Dermis microvascular lymphatic vessel endothelial cell (primary cell): ENCODE measurements at regions not wholly inside any gene's neighbourhood (a gene's known extent, or its start where the extent isn't known, plus 50 kb on each side); places are given as distances from the start of the nearest gene placed in this dataset.
"Not testable (repeated sequence)": the region's sequence is repeated elsewhere in the genome, so short reads cannot be mapped to it uniquely, and the experiment has no call there.

Experiments
- DNase-seq, 2 donors: peaks; one replicate each; pipeline versions ENCODE4 v3.0.0 to v3.0.0-alpha.2; 2010; ENCODE audit warnings: low read depth in 2 of 2

DNA sequence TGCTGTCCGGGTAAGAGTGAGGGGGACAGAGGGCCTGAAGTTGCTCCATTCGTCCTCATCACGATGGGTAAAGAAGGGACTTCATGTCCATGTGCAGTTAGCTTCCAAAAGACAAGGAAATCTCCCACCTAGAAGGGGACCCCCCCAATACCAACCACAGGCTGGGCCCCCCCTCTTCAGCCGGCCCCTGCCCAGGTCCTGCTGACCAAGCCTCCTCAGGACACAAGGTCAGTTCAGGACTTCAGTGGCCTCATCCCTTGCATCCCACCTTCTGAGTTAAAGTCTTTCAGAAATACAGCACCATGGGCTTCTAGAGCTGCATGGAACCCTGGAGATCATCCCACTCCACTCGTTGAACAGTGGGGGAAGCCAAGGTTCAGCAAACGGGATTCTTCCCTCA, 115.4 kb upstream of the ERG start:
- DNase-seq = no peak

- DNase-seq = no peak
Measured at GRCh38 chr21:38614558-38614957, 116.3 kb upstream of the ERG start.

- no peak for DNase-seq
Measured at GRCh38 chr21:38619480-38619879, 121.2 kb upstream of the ERG start.

DNA sequence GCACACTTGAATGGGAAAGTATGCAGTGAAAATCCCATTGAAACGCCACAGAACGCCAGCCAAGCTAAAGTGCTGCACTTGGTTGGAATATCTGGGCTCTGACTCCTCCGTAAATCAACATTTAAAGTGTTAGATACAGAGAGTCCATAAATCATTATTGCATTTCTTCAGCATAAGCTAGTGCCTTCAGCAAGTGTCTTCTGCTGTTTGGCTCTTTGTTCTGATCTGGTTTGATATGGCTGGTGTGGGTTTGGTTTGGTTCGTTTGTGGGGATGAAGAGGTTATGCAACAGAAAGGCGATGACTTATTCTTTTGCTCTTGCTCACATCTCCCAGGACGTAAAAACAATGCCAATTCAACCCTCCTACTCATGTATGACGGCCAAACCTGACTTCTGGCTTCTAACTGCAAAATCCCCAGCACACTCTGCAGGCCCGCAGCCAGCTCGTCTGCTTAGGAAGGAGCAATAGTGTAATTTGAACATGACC, 121.8 kb upstream of the ERG start:
- no peak for DNase-seq

- no peak for DNase-seq
Measured at GRCh38 chr21:38621132-38621531, 122.9 kb upstream of the ERG start.

DNA sequence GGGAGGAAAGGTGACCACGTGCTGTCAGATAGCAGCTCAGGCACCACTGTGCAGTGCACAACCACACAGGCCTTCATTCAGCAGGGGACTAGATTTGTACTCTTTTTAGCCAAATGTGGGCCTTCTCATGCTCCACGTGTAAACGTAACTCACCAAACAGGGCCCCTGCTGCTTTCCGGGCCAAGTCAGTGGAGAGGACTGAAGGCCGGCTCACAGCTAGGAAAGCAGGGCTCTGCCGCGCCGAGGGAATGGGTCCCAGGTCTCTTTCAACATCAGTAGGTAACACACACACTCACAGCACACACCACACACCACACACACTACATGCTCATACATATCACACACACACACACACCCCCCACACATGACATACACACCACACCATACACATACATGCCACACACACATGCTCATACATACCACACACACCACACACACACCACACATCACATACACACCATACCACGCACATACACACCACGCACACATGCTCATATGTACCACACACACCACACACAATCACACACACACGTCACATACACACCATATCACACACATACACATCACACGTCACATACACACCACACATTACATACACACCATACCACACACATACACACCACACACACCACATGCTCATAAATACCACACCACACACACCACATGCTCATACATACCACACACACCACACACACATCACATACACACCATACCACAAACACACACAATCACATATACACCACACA, 124.0 kb upstream of the ERG start:
- no peak for DNase-seq

GRCh38 chr21:38622827-38623209, 124.5 kb upstream of the ERG start:
- DNase-seq = no peak

DNA sequence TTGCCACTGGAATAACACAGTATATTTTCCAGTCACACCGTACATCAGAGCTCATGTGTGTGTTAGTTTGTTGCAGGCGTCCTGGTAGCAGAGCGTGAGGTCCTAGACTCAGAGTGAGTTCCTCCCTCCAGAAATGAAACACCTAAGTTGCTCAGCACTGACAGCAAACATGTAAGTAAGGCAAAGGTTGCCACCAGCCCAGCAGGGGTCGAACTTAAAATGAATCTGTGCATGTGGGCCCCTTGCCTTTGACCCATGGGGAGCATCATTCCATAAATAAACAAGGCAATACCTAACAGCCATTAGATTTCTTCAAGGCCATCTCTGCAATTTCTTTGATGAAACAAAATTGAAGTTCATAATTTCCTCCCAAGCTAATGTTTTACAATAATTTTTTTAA, 125.3 kb upstream of the ERG start:
- DNase-seq = no peak

- no peak for DNase-seq
Measured at GRCh38 chr21:38625000-38625399, 126.7 kb upstream of the ERG start.

DNA sequence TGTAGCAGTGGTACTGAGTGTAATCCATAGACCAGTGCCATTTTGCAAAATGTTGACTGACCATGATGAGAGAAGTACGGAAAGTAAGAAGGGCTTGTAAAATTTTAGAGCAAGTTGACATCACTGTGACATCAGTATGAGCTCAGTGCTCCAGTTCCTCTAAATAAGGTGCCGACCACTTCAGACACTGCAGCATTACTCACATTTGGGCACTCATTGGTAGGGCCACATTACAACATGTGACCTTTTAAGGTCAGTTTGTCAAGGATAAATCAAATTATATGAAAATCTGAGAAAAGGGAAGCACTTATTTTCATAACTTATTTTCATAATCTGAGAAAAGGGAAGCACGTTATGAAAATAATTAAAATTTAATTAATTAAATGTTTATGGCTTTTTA, 128.0 kb upstream of the ERG start:
- no peak for DNase-seq

DNA sequence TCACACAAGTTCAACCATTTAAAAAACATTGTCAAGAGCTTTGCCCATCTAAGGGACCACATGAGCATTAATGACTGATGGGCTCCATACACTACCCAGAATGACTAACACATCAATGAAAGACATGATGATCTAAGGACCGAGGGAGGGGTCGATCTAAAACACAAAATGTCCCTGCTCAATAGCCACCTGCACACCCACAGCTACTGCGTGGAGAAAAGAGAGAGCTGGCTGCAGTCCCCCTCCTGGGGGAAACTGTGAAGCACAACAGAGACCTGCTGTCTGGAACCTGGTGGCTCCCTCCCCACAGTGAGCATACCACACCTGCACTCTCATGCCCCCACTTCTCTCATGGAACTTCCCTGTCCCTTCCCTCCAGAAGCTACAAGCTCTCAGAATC, 130.1 kb upstream of the ERG start:
- no peak for DNase-seq

DNA sequence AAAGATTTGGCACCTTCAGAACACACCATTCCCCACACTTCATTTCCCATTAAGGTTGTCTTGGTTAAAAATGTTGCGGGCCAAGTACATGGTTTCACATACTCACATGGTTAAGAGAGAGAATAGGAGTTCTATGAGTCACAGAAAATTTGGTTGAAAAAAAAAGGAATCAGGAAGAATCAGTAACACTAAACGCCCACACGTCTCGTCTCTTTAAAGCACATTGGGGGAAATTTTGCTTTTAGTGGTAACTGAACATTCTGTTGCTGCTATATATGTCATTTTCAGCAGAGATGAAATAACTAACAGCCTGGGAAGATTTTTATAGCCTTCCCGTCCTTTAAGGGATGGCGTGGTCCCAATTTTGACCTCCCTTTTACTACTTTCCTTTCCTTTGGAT, 132.9 kb upstream of the ERG start:
- DNase-seq = no peak

DNA sequence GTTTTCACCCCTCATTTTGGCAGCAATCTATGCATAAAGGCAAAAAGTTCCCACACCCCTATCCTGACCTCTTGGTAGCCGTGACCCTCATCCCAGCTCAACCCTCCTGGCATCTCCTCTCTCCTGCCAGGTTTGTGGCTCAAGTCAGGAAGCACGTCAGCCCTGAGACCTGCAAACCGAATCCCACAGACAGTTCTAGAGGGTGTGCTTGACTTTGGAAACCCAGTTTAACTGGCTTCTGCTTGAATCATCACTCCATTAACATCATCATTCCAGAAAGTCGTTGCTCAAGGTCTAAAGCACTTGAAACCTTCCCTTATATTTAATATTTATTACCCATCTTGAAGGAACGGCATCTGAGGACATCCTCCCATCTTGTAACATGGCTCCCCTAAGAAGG, 133.4 kb upstream of the ERG start:
- DNase-seq = no peak

- no peak for DNase-seq
Measured at GRCh38 chr21:38637161-38637560, 138.9 kb upstream of the ERG start.

DNA sequence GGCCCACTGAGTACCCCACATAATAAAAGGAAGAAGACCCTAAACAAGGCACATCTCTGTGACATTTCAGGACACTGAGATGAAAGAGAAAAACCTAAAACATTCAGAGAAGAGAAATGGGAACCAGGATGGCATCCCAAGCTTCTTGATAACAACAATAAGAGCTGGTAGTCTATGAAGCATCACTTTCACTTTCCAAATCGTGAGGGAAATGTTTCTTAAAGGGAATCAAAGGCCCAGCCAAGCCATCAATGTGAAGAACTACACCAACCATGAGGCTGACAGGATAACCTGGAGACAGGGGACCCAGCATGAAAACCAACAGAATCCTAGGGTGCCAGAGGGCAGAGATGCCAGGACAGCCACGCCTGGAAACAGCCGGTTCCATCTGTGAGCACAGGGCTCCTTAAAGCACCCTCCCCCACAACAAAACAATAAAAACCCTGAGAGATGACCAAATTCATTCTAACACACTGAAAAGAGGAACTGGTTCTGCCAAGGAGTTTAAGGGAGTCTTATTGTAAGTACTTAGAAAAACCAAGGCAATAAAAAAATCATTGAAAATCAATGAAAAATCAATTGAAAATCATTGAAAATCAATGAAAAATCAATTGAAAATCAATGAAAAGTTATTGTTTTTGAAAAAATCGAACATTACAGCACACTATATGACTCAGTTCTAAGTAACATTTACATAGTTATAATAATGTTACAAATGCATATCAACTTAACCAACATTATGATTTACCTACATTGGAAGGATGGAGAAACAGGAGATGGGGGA, 141.5 kb upstream of the ERG start:
- no peak for DNase-seq

- not testable (repeated sequence) for DNase-seq
Measured at GRCh38 chr21:38640355-38640742, 142.1 kb upstream of the ERG start.

DNA sequence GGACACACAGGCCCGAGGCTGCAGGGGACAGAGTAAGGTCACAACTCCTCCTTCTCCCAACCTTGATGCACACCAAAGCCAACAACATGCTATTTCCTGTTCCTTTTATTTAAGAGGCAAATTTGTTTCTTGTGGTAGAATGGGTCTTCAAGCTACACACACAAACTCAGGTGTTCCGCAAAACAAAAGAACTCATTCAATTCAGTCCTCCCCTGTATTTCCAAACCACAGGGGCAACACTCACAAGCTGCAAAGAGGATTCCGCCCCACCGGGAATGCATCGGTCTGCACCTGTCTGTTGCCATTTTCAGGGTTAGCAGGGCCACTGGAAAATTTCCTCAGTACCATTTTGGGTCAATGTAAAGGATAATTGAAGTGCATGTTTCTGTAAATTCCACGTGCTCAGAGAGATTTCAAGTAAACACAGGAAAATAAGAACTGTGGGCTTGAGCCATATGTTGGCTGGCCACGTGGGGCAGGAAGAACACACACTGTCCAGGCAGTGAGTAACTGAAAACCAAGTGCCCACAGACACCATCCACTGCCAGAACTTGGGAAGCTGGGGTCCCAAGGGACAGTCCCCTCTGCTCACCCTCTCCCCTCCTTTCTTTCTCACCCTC, 145.2 kb upstream of the ERG start:
- no peak for DNase-seq

DNA sequence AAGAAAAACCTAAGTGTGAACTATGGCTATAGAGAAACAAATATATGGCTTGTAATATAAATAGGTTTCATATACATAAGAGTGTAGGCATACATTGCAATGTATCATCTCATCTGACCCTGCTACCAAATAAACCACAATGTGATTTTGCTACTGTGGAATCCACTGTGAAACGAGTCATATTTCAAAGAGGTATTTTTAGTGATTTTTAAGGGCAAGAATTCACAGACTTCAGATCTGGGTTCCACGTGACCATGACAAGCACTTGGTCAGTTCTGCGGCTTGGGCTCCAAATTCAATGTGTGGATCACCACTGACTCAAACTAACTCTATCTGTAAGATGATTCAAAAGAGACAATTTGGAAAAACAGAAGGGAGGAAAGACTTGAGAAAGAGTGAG, 147.0 kb upstream of the ERG start:
- no peak for DNase-seq

DNA sequence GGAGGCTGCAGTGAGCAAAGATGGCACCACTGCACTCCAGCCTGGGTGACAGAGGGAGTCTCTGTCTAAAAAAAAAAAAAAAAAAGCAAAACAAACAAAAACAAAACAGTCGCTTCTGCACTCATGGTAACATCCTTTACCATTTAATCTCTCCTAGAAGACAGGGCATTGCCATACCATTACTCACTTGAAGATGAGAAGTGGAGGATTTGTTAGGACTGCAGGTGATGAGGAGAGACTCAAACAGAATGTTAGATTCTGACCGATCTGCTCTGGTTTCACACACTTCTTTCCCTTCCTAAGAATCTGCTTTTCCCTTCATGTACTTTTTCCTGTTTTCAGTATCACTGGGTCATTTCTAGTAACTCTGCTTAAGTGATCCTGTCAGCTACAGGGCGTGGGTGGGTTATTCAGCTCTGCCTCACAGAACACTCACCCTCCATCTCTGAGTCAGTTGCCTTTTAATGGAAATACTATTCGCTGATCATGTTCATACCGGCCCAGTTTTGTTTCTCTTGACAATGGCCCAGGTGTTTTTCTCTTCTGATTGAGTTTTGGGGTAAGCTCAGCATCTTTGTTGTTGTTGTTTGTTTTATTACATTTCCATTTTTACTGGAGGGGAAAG, 148.0 kb upstream of the ERG start:
- no peak for DNase-seq

DNA sequence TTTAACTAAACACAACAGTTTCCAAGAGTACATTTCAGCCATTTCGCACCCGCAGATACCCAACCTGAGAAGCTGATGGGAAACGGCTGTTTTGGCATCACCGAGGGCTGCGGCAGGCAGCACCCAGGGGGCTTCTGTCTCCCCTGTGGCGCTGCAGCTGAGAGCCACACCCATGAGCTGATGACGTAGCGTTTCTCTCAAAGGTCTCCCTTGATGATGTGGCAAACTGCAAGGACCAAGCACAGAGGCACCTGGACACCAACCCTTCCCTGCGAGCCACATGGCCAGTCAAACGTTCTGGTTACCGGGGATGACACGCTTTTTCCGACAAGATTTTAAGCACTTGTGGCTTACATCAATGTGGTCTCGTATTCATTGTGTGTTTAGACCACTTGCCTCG, 150.8 kb upstream of the ERG start:
- no peak for DNase-seq

DNA sequence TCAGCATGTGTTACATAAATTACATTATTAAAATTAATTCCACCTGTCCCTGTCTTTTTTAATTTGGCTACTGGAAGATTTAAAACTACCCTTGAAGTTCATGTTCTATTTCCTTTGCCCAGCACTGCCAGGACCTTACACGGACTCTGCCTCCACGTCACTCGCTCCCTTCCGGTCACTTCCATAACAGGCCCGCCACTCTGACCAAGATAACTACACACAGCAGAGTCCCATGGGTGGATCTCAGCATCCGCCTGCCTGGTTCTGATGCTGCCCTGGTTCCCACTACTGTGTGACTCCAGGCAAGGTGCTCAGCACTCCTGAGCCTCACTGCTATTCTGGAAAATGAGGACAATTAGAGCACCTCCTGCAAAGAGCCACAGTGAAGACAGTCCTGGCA, 153.3 kb upstream of the ERG start:
- DNase-seq = no peak

DNA sequence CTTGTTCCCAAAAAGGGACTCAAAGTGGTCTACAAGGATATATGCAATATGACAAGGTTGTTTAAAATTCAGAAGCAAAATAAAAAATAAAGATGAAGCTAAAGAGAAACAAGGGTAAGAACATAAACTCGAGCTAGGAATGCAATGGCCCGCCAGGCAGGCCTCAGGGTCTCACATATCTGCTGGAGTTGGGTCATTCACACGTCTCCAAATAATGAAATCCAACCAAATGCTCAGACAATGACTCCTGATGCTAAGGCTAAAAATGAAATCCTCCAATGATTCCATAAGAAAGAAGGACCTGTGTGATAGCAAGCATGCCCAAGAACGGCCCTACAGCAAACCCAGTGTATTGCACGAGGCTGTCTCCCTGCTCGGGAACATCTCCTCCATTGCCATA, 153.3 kb upstream of the ETS2 start:
- DNase-seq = no peak
